ENCODE measurements at regions not wholly inside any gene's neighbourhood (a gene's known extent, or its start where the extent isn't known, plus 50 kb on each side); places are given as distances from the start of the nearest gene placed in this dataset.

DNA sequence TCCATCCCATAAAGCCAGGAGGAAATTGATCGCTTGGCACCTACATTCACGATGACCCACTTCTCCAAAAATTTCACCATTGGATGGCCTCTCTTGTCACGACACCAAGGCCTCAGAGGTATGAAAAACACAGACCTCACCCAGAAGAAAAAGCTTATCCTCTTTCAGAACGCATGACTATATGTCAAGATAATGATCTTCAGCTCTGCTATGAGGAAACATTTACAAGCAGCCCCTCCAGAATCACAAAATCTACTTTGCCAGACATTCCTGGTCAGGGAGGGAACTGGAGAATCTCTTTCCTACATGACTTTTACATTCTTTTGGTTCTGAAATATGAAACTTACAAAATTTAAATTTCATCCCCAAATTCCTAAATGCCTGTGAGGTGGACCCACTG lies 122.7 kb downstream of the WNT5A start:
- no peak overlapping the region for H3K4me3 Mint-ChIP-seq (ENCODE audit: low read depth)
- H3K27ac Mint-ChIP-seq, result no peak overlapping the region

DNA sequence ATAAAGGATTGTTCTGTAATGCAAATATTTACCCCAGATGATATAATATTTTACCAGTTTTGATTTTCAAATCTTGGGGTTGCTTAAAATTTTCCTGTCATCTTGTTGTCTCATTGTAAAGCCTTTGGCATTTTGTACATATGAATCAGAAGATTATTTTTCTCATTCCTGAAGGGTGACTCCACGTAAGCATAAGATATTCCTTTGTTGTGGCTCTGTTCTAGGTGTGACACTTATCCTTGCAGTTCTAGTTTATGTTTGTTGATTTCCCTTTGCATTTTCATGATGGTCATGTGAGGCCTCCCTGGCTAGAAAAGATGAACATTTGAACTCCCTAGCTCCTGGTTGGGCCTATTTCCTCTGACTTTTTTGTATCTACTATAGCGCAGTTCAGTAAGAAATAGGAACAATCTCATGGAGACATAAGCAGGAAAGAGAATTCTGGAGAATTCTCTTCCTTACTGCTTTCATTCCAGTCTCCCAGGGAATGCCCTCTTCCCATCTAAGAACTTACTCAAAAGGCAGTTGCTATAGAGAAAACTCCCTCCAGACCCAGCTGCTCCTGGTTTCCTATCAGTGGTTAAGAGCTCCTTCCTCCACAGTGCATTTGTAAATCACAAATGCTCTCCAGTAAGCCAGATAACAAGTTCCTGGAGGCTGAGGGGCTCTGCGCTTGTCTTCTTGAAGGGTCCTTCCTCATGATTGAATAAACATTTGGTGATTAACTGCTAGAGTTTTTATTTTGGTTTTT lies 124.7 kb downstream of the WNT5A start:
- DNase-seq (ENCODE audit: low spot score, unreplicated experiment), result no peak
- no peaks in the 10 kb centered on the region for H3K36me3 Mint-ChIP-seq (ENCODE audit: insufficient read depth)
- no peaks in the 10 kb centered on the region for H3K9me3 Mint-ChIP-seq (ENCODE audit: low read depth)
- no peak overlapping the region for H3K27ac Mint-ChIP-seq
- TF ChIP-seq, protein P1, sequence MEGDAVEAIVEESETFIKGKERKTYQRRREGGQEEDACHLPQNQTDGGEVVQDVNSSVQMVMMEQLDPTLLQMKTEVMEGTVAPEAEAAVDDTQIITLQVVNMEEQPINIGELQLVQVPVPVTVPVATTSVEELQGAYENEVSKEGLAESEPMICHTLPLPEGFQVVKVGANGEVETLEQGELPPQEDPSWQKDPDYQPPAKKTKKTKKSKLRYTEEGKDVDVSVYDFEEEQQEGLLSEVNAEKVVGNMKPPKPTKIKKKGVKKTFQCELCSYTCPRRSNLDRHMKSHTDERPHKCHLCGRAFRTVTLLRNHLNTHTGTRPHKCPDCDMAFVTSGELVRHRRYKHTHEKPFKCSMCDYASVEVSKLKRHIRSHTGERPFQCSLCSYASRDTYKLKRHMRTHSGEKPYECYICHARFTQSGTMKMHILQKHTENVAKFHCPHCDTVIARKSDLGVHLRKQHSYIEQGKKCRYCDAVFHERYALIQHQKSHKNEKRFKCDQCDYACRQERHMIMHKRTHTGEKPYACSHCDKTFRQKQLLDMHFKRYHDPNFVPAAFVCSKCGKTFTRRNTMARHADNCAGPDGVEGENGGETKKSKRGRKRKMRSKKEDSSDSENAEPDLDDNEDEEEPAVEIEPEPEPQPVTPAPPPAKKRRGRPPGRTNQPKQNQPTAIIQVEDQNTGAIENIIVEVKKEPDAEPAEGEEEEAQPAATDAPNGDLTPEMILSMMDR (IDR thresholded peaks at IDR 0.05; ENCODE audit: unreplicated experiment), result no peak
- H3K4me1 Mint-ChIP-seq (ENCODE audit: low read depth), result no peaks in the 10 kb centered on the region
- H3K4me3 Mint-ChIP-seq (ENCODE audit: low read depth), result no peak overlapping the region
- no peaks in the 10 kb centered on the region for H3K27me3 Mint-ChIP-seq

More for the DNA sequence above, 122.7 kb downstream of the WNT5A start:
- DNase-seq (ENCODE audit: low spot score, unreplicated experiment), result no peak
- Mint-ChIP-seq H3K4me1 (ENCODE audit: low read depth) (no peaks in the 10 kb centered on the region), H3K9me3 (ENCODE audit: low read depth) (no peaks in the 10 kb centered on the region), H3K27me3 (no peaks in the 10 kb centered on the region), H3K36me3 (ENCODE audit: insufficient read depth) (no peaks in the 10 kb centered on the region)
- TF ChIP-seq, protein P1 (IDR thresholded peaks at IDR 0.05; ENCODE audit: unreplicated experiment), result no peak

DNA sequence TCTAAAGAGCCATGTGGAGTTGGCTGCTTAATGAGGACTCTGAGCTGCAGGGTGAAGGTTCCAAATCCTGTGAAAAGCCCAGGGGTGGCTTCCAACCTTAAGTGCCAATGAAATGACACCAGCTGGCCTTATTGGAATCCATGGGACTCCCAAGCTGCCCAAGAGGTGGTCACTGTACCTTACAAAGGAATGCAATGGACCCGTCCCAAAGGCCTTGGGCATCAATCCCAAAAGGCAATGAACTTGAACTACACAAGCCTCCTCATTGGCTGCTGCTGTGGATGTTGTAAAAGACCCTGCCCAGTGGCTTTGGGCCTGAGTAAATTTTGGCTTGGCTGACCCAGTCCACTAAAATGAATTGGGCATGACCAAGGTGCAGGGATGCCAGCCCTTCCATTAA lies 129.3 kb downstream of the WNT5A start:
- Mint-ChIP-seq H3K36me3 (ENCODE audit: insufficient read depth) (no peaks in the 10 kb centered on the region), H3K27me3 (no peaks in the 10 kb centered on the region), H3K4me3 (ENCODE audit: low read depth) (no peak overlapping the region), H3K4me1 (ENCODE audit: low read depth) (no peaks in the 10 kb centered on the region), H3K27ac (no peak overlapping the region), H3K9me3 (ENCODE audit: low read depth) (no peaks in the 10 kb centered on the region)
- DNase-seq (ENCODE audit: low spot score, unreplicated experiment), result no peak
- TF ChIP-seq, protein P1 (IDR thresholded peaks at IDR 0.05; ENCODE audit: unreplicated experiment), result no peak

DNA sequence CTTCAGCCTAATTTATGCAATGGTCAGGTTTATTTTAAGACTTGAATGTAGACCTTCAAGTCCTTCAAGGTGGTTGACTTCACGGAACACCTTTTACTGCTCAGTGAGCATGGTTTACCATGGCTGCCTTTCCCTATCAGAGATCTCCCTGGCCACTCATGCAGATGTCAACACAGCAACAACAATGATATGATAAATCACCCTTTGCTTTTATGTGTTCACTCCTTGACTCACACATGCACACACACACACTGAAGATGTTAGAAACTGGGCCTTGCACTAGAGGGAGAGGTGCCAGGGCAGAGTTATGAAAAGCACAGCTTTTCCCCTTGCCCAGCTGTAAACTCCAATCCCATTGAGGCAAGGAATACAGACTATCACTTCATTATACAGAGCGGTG lies 134.4 kb downstream of the WNT5A start:
- H3K27me3 Mint-ChIP-seq, result peaks cover 7% of the 10 kb centered on the region
- H3K9me3 Mint-ChIP-seq (ENCODE audit: low read depth), result no peaks in the 10 kb centered on the region
- no peaks in the 10 kb centered on the region for H3K4me1 Mint-ChIP-seq (ENCODE audit: low read depth)
- DNase-seq (ENCODE audit: low spot score, unreplicated experiment), result no peak
- TF ChIP-seq, protein P1 (IDR thresholded peaks at IDR 0.05; ENCODE audit: unreplicated experiment), result no peak
- no peak overlapping the region for H3K27ac Mint-ChIP-seq
- no peaks in the 10 kb centered on the region for H3K36me3 Mint-ChIP-seq (ENCODE audit: insufficient read depth)
- no peak overlapping the region for H3K4me3 Mint-ChIP-seq (ENCODE audit: low read depth)

DNA sequence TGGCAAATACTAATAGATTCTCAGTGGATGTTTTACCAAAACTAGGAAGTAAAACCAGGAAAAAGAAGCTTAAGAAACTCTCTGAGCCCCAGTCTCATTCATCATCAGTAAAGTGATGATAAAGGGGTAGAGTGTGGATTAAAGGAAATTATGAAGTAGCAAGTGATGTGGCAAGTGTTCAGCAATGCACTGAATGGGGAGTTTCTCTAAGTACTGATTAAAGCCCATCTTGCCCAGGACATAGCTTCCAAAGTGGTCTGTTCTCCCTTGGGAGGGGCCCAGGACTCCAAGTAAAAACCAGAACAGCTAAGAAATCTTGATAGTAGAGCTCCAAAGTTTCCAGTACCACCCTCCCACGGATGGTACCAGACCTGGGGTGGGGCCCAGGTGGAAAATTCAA lies 137.3 kb downstream of the WNT5A start:
- H3K4me3 Mint-ChIP-seq (ENCODE audit: low read depth), result no peak overlapping the region
- H3K36me3 Mint-ChIP-seq (ENCODE audit: insufficient read depth), result no peaks in the 10 kb centered on the region
- H3K27me3 Mint-ChIP-seq, result peaks cover 10% of the 10 kb centered on the region
- TF ChIP-seq, protein P1 (IDR thresholded peaks at IDR 0.05; ENCODE audit: unreplicated experiment), result no peak
- DNase-seq (ENCODE audit: low spot score, unreplicated experiment), result no peak
- H3K4me1 Mint-ChIP-seq (ENCODE audit: low read depth), result no peaks in the 10 kb centered on the region
- no peak overlapping the region for H3K27ac Mint-ChIP-seq
- peaks cover 2% of the 10 kb centered on the region for H3K9me3 Mint-ChIP-seq (ENCODE audit: low read depth)
